Glutamatergic neuron (in vitro differentiated cells): ENCODE measurements at regions not wholly inside any gene's neighbourhood (a gene's known extent, or its start where the extent isn't known, plus 50 kb on each side); places are given as distances from the start of the nearest gene placed in this dataset.
"Not testable (repeated sequence)": the region's sequence is repeated elsewhere in the genome, so short reads cannot be mapped to it uniquely, and the experiment has no call there.

Experiments used
- DNase-seq: peaks from one replicate; pipeline ENCODE4 v3.0.0; 2022
- H3K27ac Mint-ChIP-seq: one replicate; pipeline ENCODE4 v1.8.0; 2020; ENCODE audit warnings: mild to moderate bottlenecking, mixed read lengths, inconsistent platforms; ENCODE audit not compliant: unreplicated experiment
- H3K27me3 Mint-ChIP-seq: one replicate; pipeline ENCODE4 v1.8.0; 2020; ENCODE audit warnings: mild to moderate bottlenecking, moderate library complexity, mixed read lengths, inconsistent platforms; ENCODE audit not compliant: unreplicated experiment
- H3K36me3 Mint-ChIP-seq: one replicate; pipeline ENCODE4 v1.8.0; 2020; ENCODE audit warnings: mild to moderate bottlenecking, mixed read lengths, inconsistent platforms; ENCODE audit not compliant: unreplicated experiment
- H3K4me1 Mint-ChIP-seq: one replicate; pipeline ENCODE4 v1.8.0; 2020; ENCODE audit warnings: mild to moderate bottlenecking, low read depth, mixed read lengths, inconsistent platforms; ENCODE audit not compliant: unreplicated experiment
- H3K4me3 Mint-ChIP-seq: one replicate; pipeline ENCODE4 v1.8.0; 2020; ENCODE audit warnings: mild to moderate bottlenecking, mixed read lengths, inconsistent platforms; ENCODE audit not compliant: unreplicated experiment
- H3K9me3 Mint-ChIP-seq: one replicate; pipeline ENCODE4 v1.8.0; 2020; ENCODE audit warnings: mild to moderate bottlenecking, moderate library complexity, mixed read lengths, inconsistent platforms; ENCODE audit not compliant: unreplicated experiment
- CTCF ChIP-seq: fragments of 200-600 bp; sonication (generic); IDR thresholded peaks from one replicate; pipeline ENCODE4 v1.5.0; 2021; ENCODE audit not compliant: partially characterized antibody, unreplicated experiment

- no peaks in the 10 kb centered on the region for H3K4me1 Mint-ChIP-seq
- H3K4me3 Mint-ChIP-seq: no peak overlapping the region
- no peaks in the 10 kb centered on the region for H3K9me3 Mint-ChIP-seq
- no peak for DNase-seq
- no peak overlapping the region for H3K27ac Mint-ChIP-seq
- H3K27me3 Mint-ChIP-seq: no peaks in the 10 kb centered on the region
- no peak for TF ChIP-seq CTCF
- H3K36me3 Mint-ChIP-seq: no peaks in the 10 kb centered on the region
Measured at GRCh38 chr7:115618676-115619075, 411.9 kb downstream of the TFEC start.

GRCh38 chr7:115613836-115614235 lies 416.7 kb downstream of the TFEC start:
- no peak for DNase-seq
- no peak overlapping the region for H3K4me3 Mint-ChIP-seq
- no peaks in the 10 kb centered on the region for H3K27me3 Mint-ChIP-seq
- no peaks in the 10 kb centered on the region for H3K9me3 Mint-ChIP-seq
- no peaks in the 10 kb centered on the region for H3K4me1 Mint-ChIP-seq
- TF ChIP-seq CTCF: no peak
- H3K36me3 Mint-ChIP-seq: no peaks in the 10 kb centered on the region
- H3K27ac Mint-ChIP-seq: no peak overlapping the region

- Mint-ChIP-seq H3K4me1 (no peaks in the 10 kb centered on the region), H3K27ac (no peak overlapping the region), H3K4me3 (no peak overlapping the region), H3K27me3 (no peaks in the 10 kb centered on the region), H3K36me3 (no peaks in the 10 kb centered on the region), H3K9me3 (no peaks in the 10 kb centered on the region)
- no peak for DNase-seq
- TF ChIP-seq CTCF: peak; percentile 14
Measured at GRCh38 chr7:115603416-115603815, 427.1 kb downstream of the TFEC start.

- peaks cover 1% of the 10 kb centered on the region for H3K9me3 Mint-ChIP-seq
- no peak for DNase-seq
- no peaks in the 10 kb centered on the region for H3K4me1 Mint-ChIP-seq
- H3K27ac Mint-ChIP-seq: no peak overlapping the region
- H3K36me3 Mint-ChIP-seq: peaks cover 6% of the 10 kb centered on the region
- H3K27me3 Mint-ChIP-seq: no peaks in the 10 kb centered on the region
- TF ChIP-seq CTCF: no peak
- H3K4me3 Mint-ChIP-seq: no peak overlapping the region
Measured at GRCh38 chr7:115600207-115600606, 430.4 kb downstream of the TFEC start.

- H3K27me3 Mint-ChIP-seq, H3K4me1 Mint-ChIP-seq, DNase-seq, H3K9me3 Mint-ChIP-seq, H3K27ac Mint-ChIP-seq, H3K36me3 Mint-ChIP-seq, H3K4me3 Mint-ChIP-seq: not testable (repeated sequence)
Measured at GRCh38 chr7:115599184-115599583, 431.4 kb downstream of the TFEC start.

- not testable (repeated sequence) for H3K27me3 Mint-ChIP-seq, H3K9me3 Mint-ChIP-seq, H3K4me1 Mint-ChIP-seq, DNase-seq, H3K4me3 Mint-ChIP-seq, H3K36me3 Mint-ChIP-seq, H3K27ac Mint-ChIP-seq
Measured at GRCh38 chr7:115597220-115597619, 433.3 kb downstream of the TFEC start.
